ENCODE measurements at regions not wholly inside any gene's neighbourhood (a gene's known extent, or its start where the extent isn't known, plus 50 kb on each side); places are given as distances from the start of the nearest gene placed in this dataset.

DNA sequence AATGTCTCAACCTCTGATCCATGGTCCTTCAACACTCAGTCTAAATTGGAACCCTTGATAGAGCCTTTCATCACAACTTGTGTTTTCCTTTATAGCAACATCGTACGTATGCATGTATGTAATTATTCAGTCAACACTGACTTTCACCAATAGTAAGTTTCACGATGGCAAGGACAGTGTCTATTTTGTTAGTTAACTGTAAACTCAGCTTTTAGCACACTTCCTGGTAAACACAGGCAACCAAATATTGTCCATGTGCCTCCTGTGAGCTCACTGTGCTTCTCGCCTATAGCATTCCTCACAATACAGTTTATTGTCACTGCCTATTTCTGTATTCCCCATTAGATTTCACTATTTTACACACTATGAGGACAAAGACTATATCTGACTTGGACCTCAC is 323.1 kb downstream of the DEPDC1B start:
- DNase-seq (ENCODE audit: low read depth in 2 of 2), result no peak

DNA sequence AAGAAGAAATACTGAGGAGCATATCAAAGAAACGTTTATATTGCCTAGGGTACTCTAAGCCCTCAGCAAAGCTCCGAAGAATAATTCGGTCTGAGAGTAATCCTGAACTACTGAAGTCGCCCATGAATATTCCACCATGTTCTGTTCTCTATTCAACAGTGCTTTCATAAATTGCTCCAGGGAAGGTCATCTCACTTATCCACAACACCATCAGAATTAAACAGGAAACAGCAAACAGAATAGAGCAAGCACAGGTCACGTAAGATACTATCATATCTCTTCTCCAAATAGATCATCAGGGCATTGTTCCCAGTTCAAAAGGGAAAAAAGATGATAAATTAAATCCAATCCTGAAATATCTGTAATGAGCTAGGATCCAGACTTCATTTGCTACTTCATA is 325.6 kb downstream of the DEPDC1B start:
- no peak for DNase-seq (ENCODE audit: low read depth in 2 of 2)

DNA sequence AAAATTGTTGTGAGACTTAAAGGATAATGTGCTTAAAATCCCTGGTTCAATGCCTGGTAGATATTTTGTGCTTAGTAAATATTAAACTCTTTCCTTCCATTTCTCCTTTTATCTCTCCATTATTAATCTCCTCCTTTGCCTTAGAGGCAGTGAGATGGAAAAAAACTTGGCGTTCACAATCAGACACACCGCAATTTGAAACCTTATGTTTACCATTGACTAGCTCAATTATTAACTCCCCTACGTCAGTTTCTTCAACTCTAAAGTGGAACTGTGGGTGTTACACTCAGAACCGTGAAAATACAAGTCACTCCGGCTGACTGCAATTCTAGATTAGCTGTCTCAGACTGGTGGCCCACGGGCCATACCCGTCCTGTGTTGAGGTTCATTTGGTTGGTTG is 327.2 kb downstream of the DEPDC1B start:
- no peak for DNase-seq (ENCODE audit: low read depth in 2 of 2)

DNA sequence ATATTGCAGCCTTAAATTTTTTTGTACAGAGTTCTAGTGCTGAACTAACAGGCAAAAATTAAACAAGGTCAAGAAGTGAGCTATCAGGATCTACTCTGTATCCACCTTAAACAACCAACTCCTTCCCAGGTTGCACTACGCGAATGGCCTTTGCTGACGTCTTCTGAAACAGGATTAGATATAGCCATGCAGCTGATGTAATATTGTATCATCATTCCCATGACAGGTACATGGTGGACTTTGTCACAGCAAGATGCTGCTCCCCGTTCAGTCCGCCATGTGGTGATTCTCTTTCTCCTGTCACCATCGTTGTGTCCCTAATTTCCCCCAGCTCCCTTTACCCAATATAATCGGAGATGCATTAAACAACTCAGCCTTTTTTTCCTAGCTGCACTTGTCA is 328.9 kb downstream of the DEPDC1B start:
- DNase-seq (ENCODE audit: low read depth in 2 of 2), result no peak

DNA sequence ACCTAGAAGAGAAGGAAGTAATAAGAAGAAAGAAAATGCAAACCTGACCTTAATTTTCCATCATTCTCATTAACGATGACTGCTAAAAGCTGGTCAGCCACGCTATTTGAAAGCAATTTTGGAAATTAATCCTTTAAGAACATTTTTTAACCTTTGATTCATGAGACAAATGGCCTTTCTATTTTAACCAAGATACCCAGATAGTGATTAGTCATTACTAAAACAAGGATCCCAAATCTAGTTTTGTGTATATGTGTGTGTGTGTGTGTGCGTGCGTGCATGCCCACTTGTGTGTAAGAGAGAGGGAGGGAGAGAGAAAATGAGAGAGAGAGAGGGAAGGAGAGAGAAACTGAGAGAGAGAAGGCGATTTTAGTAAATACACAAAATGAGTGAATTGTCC is 329.5 kb downstream of the DEPDC1B start:
- DNase-seq (ENCODE audit: low read depth in 2 of 2), result no peak

DNA sequence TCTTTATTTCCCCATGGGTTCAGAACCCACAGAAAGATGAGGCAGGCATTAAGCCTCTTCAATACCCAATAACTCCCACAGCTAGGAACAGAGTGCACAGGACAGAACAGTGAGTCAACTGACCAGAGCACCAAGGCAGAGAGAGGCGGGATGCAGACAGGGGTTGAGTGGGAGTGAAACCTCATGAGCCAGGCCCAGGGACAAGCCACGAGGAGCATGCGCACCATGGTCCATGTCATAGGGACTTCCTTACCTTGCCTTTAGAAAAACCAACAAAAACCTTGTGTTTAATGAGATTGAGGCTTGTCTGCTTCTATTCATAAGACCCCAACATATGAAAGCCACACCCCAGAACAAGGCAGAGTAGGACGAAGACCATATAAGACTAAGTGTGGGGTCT is 330.6 kb downstream of the DEPDC1B start:
- no peak for DNase-seq (ENCODE audit: low read depth in 2 of 2)

DNA sequence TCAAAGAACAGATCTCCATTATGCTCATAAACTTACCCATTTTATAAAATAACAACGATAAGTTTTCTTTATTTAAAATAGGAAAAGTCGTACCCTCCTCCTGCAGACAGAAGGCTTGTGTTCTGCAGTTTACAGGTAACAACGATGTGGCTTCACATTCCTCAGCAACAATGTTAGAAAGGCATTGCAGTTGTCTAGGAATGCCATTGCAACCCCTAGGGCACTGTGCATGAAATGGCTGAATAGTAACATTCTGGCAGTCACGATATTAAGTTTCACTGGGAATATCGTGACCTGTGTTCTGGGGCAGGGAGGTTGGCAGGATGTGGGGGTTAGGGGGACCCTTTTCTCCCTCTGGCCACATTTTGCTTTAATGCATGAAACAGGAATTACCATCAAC is 331.9 kb downstream of the DEPDC1B start:
- no peak for DNase-seq (ENCODE audit: low read depth in 2 of 2)

DNA sequence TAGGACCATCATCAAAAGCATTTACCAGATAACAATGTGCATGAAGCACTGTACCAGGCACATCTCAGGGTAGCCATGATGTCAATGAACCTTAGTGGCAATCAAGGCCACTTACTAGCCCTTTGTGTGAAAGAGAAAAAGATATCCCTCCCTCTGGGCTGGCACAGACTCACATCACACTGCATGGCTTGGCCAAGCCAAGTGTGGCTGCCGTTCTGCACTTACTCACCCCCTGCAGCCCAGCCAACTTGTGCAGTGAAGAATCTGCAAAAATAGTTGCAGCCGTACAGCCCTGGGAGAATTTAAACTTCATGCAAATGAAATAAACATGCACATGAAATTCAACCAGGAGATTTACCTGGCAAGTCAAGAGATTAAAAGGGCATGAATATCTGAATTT is 333.5 kb downstream of the DEPDC1B start:
- DNase-seq (ENCODE audit: low read depth in 2 of 2), result no peak

DNA sequence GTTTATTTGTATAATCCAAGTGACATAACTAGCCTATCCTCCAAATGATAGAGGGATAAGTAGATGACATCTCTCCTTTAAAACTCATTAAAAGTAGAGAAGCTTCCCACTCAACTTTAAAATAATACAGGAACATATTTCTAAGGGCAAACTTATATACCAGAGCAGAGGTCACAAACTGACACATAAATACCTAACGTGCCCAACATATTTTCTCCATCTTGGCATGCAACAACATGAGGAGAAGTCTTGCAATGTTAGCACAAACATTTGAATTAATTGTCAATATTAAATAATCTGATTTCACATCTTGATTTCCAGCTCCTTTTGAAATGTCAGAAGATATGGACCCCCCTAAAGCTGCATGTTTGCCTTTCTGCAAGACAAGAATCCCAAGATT is 335.0 kb downstream of the DEPDC1B start:
- DNase-seq (ENCODE audit: low read depth in 2 of 2), result no peak

DNA sequence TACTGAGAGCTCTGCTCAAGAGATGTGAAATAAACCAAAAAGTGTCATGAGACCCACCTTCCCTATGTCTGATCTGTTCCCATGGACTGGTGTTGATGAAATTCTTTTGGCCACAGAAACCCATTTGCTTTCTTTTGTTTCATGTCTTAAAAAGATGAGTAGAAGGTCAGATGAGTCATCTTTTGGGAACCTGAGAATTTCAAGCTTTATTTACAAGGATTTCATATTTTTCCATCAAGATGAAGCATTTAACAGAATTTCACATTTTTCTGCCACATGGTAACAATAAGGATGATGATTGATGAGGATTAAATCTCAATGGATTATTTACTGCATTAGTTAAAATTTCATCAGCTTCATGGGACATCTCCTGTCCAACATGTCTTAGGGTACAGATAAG is 337.8 kb downstream of the DEPDC1B start:
- DNase-seq (ENCODE audit: low read depth in 2 of 2), result peak; percentile 61 to 74

DNA sequence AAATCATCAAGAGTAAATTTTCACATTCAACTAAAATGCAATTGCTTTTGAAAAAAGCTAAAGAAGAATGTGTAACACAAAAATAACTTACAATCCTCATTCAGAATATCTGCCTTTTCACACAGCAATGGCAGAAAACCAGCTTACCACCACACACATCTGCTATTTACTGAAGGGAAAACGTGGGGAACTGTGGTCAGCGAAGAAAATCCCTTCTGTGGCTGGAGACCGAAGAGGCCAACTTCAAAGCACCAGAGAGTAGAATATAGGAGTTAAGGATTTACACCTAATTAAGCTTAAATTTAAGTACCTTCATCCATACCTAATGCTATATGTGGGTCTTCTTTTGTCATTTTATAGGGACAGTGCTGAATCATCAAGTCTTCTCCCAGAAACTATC is 339.6 kb downstream of the DEPDC1B start:
- no peak for DNase-seq (ENCODE audit: low read depth in 2 of 2)

DNA sequence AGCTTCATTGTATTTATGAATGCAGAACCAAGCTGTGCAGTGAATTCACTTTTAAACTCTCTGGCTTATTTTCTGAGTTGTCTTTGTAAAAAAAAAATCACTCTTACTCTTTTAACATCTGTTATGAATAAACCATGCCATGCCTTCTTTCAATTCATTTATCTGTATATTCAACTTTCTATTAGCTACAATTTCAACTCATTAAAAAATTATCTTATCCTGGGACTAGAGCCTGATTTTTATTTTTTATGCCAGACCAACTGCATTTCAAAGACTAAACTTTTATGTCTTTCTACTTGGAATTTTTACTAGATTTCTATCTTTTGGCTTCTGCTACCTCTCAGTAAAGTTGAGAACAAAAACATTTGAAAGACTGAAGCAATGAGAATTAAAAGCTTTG is 342.7 kb downstream of the DEPDC1B start:
- no peak for DNase-seq (ENCODE audit: low read depth in 2 of 2)

DNA sequence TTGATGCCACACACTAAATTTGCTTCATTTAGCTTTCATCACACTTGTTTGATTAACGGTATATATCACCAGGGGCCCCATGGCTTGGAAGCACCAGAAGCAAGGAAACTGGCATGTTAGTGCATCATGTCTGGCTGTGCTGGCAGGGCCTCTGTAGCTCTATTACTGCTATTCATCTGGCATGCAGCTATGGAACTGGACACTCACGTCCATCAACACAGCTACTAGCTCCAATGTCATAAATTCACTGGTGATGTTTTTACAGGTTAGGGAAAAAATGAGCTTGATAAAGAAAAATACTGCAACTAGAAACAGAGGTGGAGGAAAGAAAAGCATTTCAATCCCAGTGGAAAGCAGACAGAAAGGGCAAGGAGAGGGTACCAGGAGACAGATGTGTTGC is 343.2 kb downstream of the DEPDC1B start:
- DNase-seq (ENCODE audit: low read depth in 2 of 2), result no peak

DNA sequence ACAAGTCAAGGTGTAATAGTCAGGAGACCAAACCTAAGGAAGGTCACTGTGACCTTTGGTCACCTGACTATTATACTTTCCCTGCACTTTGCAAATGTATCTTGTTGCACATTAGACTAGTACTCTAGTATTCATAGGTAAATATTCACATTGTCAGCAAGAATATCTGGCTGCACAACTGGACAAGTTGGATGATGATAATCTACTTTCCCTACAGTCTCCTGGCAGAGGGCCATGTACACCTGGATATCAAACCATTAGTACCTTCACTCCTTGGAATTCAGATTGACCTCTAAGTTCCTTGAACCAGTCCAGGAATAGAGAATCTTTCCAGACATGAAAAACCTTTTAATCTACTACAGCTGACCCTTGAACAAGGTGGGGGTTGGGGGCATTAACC is 344.8 kb downstream of the DEPDC1B start:
- DNase-seq (ENCODE audit: low read depth in 2 of 2), result no peak

DNA sequence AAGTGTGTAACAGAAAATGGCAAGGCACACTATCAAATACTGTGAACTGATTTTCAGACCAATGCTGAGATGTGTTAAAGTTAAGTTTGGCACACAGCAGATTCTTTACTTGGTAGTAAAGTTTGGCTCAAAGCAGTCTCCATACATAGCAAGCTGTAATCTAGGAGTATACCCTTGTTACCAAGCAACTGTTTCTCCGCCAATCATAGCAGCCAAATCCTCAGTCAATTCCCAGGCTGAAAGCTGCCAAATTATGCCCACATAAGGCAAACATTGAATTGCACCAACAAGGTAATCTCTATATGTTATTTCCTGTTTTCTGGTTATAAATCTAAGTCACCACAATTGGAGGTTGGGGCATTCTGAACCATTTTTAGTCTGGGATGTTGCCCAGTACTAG is 345.7 kb downstream of the DEPDC1B start:
- no peak for DNase-seq (ENCODE audit: low read depth in 2 of 2)

DNA sequence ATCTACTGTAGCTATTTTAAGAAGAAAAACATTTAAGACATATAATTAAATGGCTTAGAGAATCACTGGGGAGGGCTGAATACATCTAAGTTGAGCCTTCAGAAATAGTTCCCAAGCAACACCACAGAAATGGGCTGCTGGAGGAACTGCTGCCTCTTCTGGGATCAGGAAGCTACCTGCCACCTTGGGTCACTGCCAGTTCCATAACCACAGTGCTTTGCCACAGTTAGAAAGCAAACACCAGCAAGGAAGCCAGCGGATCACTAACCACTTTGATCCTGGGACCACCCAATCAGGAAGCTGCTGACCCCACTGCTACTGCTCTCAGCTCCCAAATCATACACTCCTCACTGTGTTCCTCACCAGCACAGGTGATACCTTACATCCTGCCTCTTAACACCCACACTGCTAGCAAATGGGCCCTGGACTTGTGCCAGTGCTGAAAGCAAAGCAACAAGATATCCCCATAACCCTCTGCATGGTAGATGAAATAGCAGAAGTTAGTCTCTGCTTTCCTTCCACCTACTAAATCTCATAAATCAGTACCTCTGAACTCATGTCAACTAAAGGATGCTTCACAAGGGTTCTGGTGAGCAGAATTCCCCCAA is 346.9 kb downstream of the DEPDC1B start:
- DNase-seq (ENCODE audit: low read depth in 2 of 2), result no peak

DNA sequence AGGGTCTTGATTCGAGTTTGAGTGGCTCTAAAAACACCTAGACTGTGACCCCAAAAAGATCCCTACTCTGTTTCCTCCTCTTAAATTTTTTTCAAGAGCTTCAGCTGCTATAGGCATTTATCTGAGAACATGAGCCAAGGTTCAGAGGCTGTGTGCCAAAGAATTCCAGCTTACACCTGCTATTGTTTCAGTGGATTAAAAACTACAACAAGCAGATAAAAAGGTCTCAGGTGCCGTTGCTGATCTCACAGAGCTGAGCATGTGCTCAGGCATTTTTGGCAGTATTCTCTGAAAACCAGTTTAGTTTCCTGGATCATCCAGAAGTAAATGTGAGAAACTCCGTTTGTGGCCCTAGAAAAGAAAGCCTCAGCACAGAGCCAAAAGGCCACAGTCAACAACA is 349.2 kb downstream of the DEPDC1B start:
- no peak for DNase-seq (ENCODE audit: low read depth in 2 of 2)

DNA sequence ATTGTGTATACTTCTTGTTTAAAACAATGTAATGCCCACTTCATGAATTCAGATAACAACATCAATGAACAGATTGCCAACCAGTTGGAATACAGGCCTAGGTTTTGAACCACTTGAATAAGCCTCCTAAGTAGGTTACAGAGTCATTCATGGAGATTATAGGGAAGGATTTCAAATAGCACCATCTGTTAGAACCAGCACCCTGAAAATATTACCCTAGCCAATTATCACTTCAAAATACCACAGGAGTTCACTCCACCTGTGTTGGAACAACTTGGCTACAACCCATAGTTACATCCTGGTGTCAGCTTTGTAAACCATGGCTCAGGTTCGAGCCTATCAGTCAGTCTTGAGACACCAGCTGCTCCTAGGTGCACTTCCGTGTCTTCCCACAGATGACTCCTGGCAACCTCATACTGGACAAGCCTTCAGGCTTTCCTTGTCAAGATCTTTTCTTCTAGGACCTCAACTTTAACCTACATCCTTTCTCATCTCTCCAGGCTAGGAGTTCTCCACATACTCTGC is 350.0 kb downstream of the DEPDC1B start:
- DNase-seq (ENCODE audit: low read depth in 2 of 2), result no peak

DNA sequence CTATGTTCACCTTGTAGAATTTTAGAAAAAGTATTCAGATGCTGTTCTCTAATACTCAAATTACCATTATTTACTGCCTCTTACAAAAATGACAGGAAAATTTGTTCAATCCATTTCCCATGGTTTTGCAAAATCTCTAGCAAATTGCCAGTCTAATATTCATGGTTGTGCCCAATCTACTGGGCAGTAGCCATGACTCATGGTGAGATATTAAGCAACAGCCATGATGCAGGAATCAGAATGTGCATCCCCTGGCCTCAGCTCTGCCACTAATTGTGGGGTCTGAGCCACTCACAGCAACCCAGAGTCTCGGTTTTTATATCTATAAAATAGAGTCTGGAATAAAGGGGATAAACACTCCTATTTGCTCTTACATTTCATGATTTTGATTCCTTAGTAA is 353.6 kb downstream of the DEPDC1B start:
- no peak for DNase-seq (ENCODE audit: low read depth in 2 of 2)

DNA sequence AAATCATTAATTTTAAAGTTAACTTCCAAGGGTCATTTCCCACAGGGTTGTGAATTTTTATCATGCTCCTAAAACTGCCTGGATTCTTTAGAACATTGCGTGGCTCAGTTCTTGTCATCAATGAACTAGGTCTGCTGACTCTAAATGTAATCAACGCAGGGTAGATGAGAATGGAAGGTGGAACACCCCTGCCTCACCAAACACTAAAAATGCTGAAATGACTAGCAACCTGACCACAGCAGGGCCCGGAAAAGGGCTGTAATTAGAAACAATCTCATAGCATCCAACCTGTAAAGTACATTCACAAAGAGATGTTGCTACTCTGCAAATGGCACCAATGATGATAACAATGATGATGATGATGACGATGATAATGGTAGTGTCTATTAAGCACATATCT is 356.9 kb downstream of the DEPDC1B start:
- no peak for DNase-seq (ENCODE audit: low read depth in 2 of 2)

DNA sequence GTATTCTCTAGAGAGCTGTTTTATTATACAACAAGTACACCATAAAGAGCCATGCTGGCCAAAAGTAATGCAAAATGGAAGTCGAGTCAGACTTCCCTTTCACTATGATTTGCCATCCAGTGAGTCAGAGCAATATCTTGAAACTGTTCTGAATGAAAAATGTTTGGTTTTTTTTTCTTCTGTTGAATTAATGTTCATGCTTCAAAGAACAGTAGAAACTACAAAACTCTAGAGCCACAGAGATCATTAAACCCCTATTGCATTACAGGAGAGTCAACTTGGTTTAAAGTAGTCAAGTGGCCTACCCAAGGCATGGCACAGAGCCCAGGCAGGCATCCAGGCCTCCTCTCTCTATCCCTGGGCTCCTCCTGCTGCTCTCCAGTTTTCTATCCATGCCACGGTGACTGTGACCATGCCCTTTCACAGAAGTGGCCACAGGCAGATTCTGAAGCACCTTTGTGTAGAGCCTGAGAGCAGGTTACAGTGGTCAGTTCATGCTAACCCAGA is 358.9 kb downstream of the DEPDC1B start:
- DNase-seq (ENCODE audit: low read depth in 2 of 2), result no peak

DNA sequence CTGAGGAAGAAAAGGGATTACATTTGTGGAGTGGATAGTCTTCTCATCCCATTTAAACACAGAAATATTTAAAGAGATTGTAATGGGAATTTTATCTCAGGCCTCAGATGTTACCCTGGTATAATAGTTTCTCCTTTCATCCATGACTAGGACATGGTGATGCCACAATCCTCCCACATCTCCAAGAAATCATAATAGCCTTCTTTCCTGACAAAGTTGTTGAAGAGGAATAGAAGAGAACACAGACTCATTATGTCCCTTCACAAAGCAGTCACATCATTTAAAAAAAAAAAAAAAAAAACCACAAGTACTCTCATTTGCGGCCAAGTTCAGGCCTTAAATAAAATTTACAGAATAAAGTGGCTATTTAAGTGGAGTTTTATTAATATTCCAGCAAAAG is 359.6 kb downstream of the DEPDC1B start:
- DNase-seq (ENCODE audit: low read depth in 2 of 2), result no peak

DNA sequence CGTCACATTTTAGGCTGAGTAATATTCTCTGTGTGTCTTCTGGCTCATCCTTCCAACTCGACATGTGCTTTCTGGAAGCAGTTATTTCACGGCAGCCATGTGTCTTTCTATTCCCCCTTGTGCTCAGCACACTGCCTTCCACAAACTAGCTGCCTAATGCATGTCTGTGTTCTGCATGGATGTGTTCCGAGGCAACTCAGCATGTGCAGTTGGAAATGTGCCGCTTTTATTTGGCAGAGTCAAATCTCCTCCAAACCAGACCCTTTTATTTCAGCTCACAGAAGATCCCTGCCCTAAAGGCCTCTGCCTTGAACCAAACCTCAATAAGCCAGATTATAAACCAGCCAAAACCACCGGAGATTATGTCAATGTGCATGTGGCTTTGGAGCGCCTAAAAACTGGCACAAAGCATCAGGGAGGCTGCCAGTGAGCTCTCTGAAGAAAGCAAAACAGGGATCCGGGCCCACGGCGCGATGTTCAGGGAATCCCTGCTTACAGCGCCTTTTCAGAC is 360.2 kb downstream of the DEPDC1B start:
- DNase-seq (ENCODE audit: low read depth in 2 of 2), result peak; percentile 23 to 25

DNA sequence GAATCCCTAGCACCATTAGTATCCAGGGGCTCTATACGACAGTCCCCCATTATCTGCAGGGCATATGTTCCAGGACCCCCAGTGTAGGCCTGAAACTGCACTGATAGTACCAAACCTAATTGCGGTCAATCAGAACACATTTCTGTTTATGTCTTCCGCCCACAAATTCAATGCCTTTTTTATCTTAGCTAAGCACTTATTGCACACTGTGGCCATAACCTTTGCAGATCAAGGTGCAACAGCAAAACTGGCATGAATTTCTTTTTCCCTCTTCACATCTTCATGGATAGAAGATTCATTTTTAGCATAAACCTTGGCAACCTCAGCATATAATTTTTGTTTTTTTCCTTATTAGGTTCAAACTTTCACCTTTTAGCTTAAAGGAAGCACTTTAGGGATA is 361.1 kb downstream of the DEPDC1B start:
- no peak for DNase-seq (ENCODE audit: low read depth in 2 of 2)

All from fibroblast of skin of left biceps (primary cell).